Ovary (tissue), 7 donors: ENCODE measurements at regions not wholly inside any gene's neighbourhood (a gene's known extent, or its start where the extent isn't known, plus 50 kb on each side); places are given as distances from the start of the nearest gene placed in this dataset.

Experiments used
- DNase-seq, 5 donors: peaks; one replicate each; pipeline ENCODE4 v3.0.0-alpha.2; 2019 to 2020
- H3K27ac ChIP-seq, 2 donors: fragments of 200-600 bp; one replicate each; pipeline versions ENCODE4 v1.5.1 to v1.8.0; 2019 to 2022
- H3K27me3 ChIP-seq: fragments of 200-600 bp; one replicate; pipeline ENCODE4 v1.8.0; 2022
- H3K36me3 ChIP-seq: fragments of 200-600 bp; sonication (generic); one replicate; pipeline ENCODE4 v1.5.1; 2019
- H3K4me1 ChIP-seq: one replicate; pipeline ENCODE4 v1.8.1; 2013; ENCODE audit warnings: mild to moderate bottlenecking, moderate library complexity; ENCODE audit not compliant: insufficient read depth
- H3K4me3 ChIP-seq: fragments of 200-600 bp; sonication (generic); one replicate; pipeline ENCODE4 v1.5.1; 2017
- H3K9me3 ChIP-seq, 2 donors: fragments of 200-600 bp in 1 of 2; sonication (generic) in 1 of 2; one replicate each; pipeline versions ENCODE4 v1.5.1 to v1.8.1; 2013 to 2019; ENCODE audit warnings: mild to moderate bottlenecking in 1 of 2, moderate library complexity in 1 of 2
- EP300 ChIP-seq: sonication (generic); formaldehyde crosslinking; IDR thresholded peaks from one replicate; pipeline ENCODE4 v1.6.1; 2017; ENCODE audit warnings: antibody characterized with exemption
- POLR2A ChIP-seq: fragments of 450-650 bp; IDR thresholded peaks from one replicate; pipeline ENCODE4 v1.6.1; 2017; ENCODE audit warnings: antibody characterized with exemption, mild to moderate bottlenecking, moderate library complexity
- WGBS, 3 donors: extraction: QIAGEN DNeasy Blood & Tissue Kit in 1 of 3; methylation state at CpG; one replicate each; pipeline versions ENCODE4 v1.1.5 to v1.1.7; 2013 to 2017; 5-methylcytosine and 5-hydroxymethylcytosine counted together
- intact Hi-C, 4 donors: fragments of 100-400 bp; cut with DNase I; formaldehyde crosslinking; loops; one replicate each; pipeline versions ENCODE4 v1.11.0 to v1.15.1; 2022 to 2023
- TF ChIP-seq, protein P1 (sequence below), 3 donors: fragments of 450-650 bp in 2 of 3; fragments of 200-600 bp in 1 of 3; IDR thresholded peaks; one replicate each; pipeline versions ENCODE4 v1.5.1 to v1.8.0; 2016 to 2022; ENCODE audit warnings: antibody characterized with exemption in 3 of 3, mild to moderate bottlenecking in 1 of 3
- donor health status: DM: no; HTN: no; CAD: no; lungs with moderate emphysema.
- donor health status: DM: no; HTN: no; CAD: no.
- donor health status: Bipolar disorder and iron deficiency.
- donor health status: DM: no; HTN: no; CAD: no.
- donor health status: DM: yes; HTN: yes; CAD: no.

DNA sequence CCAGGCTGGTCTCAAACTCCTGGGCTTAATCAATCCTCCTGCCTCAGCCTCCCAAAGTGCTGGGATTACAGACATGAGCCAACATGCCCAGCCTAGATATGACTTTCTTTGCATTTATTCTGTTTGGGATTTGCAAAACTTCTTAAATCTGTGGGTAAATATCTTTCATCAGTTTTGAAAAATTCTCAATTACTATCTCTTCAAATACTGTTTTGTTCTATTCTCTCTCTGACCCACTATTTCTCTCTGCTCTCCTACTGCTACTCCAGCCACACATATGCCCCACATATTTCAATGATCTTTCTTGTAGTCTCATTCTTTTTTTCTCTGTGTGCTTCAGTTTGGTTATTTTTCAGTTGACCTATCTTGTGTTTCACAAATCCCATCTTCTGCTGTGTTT is 205.1 kb downstream of the CHIC2 start:
- DNase-seq: no peak
- Histone ChIP-seq H3K36me3 (no peaks in the 10 kb centered on the region), H3K9me3 (no peaks in the 10 kb centered on the region), H3K4me1 (peaks cover 3% of the 10 kb centered on the region), H3K27me3 (no peaks in the 10 kb centered on the region), H3K4me3 (no peak overlapping the region), H3K27ac (no peak overlapping the region)
- no peak for TF ChIP-seq POLR2A
- TF ChIP-seq, protein P1, sequence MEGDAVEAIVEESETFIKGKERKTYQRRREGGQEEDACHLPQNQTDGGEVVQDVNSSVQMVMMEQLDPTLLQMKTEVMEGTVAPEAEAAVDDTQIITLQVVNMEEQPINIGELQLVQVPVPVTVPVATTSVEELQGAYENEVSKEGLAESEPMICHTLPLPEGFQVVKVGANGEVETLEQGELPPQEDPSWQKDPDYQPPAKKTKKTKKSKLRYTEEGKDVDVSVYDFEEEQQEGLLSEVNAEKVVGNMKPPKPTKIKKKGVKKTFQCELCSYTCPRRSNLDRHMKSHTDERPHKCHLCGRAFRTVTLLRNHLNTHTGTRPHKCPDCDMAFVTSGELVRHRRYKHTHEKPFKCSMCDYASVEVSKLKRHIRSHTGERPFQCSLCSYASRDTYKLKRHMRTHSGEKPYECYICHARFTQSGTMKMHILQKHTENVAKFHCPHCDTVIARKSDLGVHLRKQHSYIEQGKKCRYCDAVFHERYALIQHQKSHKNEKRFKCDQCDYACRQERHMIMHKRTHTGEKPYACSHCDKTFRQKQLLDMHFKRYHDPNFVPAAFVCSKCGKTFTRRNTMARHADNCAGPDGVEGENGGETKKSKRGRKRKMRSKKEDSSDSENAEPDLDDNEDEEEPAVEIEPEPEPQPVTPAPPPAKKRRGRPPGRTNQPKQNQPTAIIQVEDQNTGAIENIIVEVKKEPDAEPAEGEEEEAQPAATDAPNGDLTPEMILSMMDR (IDR thresholded peaks at IDR 0.05): no peak
- no peak for TF ChIP-seq EP300
- intact Hi-C loops: no loop called here

DNA sequence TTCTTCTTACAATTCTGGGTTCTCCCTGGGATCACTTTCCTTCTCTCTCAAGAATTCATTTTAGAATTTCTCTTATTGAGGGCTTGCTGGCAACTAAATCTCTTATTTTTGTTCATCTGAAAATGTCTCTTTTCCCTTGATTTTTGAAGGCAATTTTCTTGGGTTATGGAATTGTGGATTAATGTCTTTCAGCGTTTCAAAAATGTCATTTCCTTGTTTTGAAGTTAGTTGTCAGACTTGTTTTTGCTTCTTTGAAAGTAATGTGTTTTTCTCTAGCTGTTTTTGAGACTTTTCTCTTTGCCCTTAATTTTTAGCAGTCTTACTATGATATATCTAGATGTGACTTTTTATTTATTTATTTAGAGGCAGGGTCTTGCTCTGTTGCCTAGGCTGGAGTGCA is 205.7 kb downstream of the CHIC2 start:
- DNase-seq: no peak
- Histone ChIP-seq H3K9me3 (no peaks in the 10 kb centered on the region), H3K36me3 (no peaks in the 10 kb centered on the region), H3K4me1 (peaks cover 3% of the 10 kb centered on the region), H3K4me3 (no peak overlapping the region), H3K27me3 (no peaks in the 10 kb centered on the region), H3K27ac (no peak overlapping the region)
- TF ChIP-seq, protein P1 (IDR thresholded peaks at IDR 0.05): no peak
- TF ChIP-seq EP300: no peak
- no peak for TF ChIP-seq POLR2A
- 53 to 97% (median 91%) methylated on average over 1 of the region's 1 CpG for WGBS, 3 donors
- intact Hi-C loops: no loop called here

DNA sequence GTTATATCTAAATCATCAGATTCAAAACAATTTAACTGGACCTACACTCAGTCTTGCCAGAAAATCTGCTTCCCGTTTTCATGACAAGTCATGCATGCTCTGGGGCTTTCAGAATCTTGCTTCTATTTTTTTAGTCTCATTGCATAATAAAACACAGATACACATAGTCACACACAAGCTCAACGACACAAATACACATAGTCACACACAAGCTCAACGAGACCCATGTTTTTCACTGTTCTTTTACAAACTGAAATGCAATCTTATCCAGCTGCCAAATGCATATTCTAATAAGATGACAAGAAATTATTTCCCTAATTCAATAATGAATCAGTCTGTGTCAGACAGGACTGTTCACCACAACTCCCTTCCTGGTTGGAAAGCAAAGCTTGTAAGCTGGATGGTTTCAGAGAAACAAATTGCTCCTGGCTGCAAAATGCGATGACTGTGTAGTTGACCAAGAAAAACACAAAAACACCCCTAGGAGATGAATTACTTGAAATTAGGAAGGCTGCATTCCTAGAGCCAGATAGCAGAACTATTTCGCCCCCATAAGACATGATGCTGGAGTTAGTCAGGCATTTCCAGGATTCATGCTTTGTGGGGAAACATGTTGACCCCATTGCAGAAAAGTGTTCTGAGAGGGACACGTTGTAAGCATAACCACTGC is 208.7 kb downstream of the CHIC2 start:
- DNase-seq: no peak
- no peak overlapping the region for H3K27ac ChIP-seq
- TF ChIP-seq, protein P1 (IDR thresholded peaks at IDR 0.05): no peak
- TF ChIP-seq EP300 (no peak), POLR2A (no peak)
- intact Hi-C loops: no loop called here
- WGBS, 3 donors: 18 to 30% (median 21%) methylated on average over 6 of the region's 6 CpGs
- no peaks in the 10 kb centered on the region for H3K36me3 ChIP-seq
- no peaks in the 10 kb centered on the region for H3K9me3 ChIP-seq
- H3K4me1 ChIP-seq: no peaks in the 10 kb centered on the region
- no peak overlapping the region for H3K4me3 ChIP-seq
- no peaks in the 10 kb centered on the region for H3K27me3 ChIP-seq

DNA sequence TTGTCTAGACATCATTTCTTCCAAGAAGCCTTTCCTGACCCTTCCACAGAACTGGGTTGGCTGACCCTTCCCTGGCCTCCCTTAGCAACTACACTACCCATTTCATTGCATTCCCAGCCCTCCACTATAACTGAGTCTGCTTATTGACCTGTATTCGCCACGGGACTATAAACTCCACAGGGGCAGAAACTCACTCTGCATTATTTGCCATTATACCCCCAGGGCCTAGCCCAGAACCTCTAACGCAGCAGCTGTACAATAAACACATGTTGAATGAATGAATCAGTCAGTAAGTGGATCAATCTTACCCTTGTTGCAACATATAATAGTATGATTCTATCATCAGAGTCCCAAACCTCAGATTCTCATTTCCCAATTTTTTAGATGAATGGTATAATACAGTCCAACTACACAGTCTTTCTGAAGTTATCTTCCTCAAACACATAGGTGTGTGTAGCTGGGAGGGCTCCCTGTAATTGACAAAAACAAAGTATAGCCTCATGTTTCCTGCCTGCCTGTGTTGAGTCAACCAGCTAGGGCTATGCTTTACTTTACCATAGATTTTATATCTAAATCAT is 209.3 kb downstream of the CHIC2 start:
- no peaks in the 10 kb centered on the region for H3K9me3 ChIP-seq
- TF ChIP-seq, protein P1 (IDR thresholded peaks at IDR 0.05): no peak
- TF ChIP-seq POLR2A (no peak), EP300 (no peak)
- no peaks in the 10 kb centered on the region for H3K36me3 ChIP-seq
- intact Hi-C loops: no loop called here
- H3K4me3 ChIP-seq: no peak overlapping the region
- 78 to 91% (median 80%) methylated on average over 3 of the region's 3 CpGs for WGBS, 3 donors
- H3K4me1 ChIP-seq: no peaks in the 10 kb centered on the region
- DNase-seq: no peak
- H3K27me3 ChIP-seq: no peaks in the 10 kb centered on the region
- H3K27ac ChIP-seq: no peak overlapping the region
